EL (cell line): ENCODE measurements at regions not wholly inside any gene's neighbourhood (a gene's known extent, or its start where the extent isn't known, plus 50 kb on each side); places are given as distances from the start of the nearest gene placed in this dataset.
"Not testable (repeated sequence)": the region's sequence is repeated elsewhere in the genome, so short reads cannot be mapped to it uniquely, and the experiment has no call there.

Experiments
- DNase-seq: peaks from one replicate; pipeline ENCODE4 v3.0.0-alpha.2; 2016

GRCh38 chr10:21403256-21404015 is 122.0 kb downstream of the SKIDA1 start:
- DNase-seq, result no peak

- DNase-seq, result peak; percentile 75
Measured at GRCh38 chr10:21402606-21403083, 122.8 kb downstream of the SKIDA1 start.

DNA sequence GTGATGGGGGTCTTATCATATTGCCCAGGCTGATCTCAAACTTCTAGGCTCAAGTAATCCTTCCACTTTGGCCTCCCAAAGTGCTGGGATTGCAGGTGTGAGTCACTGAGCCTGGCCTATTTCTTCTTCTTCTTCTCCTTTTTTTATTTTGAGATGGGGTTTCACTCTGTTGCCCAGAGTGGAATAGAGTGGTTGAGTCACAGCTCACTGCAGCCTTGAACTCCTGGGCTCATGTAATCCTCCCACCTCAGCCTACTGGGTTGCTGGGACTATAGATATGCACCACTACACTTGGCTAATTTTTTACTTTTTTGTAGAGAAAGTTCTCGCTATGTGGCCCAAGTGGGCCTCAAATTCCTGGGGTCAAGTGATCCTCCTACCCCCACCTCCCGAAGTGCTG is 124.3 kb downstream of the SKIDA1 start:
- peak; percentile 42 for DNase-seq

DNA sequence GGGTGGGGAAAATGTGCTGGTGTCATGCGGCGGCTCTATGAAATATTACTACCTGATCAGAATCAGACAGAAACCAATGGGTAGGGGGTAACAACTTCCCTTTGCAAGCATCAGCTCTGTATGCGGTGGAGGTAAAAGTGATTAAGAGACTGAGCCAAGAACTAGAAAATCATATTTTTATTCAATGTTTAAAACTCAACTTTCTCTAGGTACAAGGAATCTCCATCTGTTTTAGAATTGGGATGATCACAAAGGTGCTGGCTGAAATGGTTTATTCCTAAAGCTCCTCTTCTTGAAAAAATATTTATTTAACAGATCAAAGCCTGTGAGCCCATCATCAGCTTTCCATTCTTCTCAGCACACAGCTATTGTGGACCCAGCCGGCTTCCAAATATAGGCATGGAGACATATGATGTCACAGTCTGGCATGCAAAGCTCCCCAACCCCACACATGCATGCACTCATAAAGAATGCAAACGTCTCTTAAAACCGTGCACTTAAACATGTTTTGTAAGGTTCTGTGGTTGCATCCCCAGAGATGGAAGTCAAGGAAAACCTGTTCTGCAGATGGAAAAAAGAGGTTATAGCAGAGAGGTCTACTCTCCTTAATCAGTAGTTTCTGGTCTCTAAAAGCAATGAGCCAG is 126.0 kb downstream of the SKIDA1 start:
- peak; percentile 96 for DNase-seq

GRCh38 chr10:21398563-21399231 is 126.8 kb downstream of the SKIDA1 start:
- DNase-seq, result peak; percentile 83

DNA sequence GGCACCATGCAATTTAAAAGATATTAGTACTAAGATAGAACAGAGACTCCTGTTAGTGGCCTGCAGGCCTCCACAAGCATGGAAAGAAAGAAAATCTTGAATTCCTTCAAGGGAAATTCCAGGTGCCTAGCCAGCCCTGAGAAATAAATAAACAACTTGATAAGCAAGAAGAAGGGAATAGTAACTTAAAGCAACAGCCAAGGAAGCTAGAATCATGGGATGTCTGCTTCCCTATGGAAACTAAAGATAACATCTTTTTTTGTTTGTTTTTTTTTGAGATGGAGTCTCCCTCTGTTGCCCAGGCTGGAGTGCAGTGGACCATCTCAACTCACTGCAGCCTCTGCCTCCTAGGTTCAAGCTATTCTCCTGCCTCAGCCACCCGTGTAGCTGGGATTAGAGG is 128.6 kb downstream of the SKIDA1 start:
- no peak for DNase-seq

GRCh38 chr10:21393931-21394330 is 131.6 kb downstream of the SKIDA1 start:
- DNase-seq, result no peak

DNA sequence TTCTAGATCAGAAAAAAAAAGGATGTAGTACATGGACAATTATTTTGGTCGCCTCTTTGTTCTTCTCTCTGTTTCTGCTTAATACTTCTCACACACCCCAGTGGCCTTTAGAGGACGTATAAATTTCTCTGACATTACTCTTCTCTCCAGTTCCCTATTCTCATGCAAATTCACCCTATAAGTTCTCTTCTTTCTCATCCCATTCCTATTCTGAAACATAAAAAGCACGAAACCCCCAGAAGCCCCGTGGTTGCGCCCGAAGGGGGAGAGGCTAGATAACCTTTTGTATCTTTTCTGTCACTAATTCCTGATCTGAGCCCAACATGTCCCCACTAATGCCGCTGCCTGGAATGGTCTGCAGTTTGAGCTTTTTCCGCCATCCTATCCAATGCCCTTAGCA is 136.9 kb downstream of the SKIDA1 start:
- DNase-seq, result no peak

DNA sequence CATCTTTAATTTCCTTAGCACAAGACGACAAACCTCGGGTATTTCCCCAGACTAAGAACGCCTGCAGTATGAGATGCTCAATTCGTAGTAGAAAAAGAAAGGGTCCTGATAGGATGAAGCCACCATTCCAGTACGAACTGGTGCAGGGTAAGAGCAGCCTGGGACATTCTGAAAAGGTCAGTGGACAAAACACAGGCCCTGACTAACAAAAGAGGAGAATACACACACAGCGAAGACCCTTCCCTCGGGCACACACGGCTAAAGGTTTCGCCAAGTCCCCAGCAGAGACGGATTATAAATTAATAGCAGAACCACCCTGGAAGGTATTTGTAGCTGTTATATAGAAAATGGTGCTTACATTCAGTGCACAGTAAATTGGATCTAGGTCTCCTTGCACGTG is 137.6 kb downstream of the SKIDA1 start:
- no peak for DNase-seq

DNA sequence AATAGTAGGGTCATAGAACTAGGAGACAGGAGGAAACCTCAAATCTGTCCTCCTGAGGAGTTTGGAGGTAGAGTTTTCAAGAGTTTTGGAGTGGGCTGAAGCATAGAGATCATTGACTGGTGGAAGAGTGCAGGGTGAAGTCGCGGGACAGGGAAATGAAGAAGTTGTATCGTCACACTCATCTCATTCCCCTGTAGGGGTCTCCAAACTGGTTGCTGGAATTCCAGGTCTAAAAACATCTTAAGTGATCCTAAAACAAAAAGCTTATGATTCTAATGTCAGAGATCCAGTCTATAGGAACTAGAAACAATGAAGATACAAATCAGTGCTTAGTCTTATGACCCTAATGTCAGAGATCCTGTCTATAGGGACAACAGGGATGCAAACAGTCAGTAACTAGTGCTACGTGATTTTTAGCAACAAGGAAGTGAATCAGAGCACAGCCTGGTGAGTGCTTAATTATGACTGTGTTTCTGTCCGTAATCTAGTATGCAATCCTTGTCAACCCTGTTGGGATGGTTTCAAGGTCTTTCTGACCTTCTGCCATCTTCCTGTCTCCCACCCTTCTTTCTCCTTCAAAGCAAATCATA is 139.4 kb downstream of the SKIDA1 start:
- no peak for DNase-seq

DNA sequence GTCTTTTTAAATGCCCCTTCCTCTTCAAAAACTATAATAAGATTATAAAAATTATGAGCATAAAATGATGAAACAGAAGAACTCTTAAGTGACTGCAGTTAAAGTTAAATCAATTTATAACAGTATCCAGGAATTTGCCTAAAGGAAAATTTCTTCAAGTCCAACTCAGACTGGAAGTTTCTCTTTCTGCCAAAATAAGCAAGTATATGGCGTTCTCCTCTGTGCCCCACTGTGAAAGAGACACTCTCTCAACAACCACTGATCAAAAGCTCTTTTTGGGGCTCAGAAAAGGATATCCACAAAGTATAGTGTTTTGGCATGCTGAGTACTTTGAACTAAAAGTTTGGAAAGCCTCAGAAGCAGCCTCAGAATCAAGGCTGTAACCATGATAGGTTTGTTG is 139.9 kb downstream of the SKIDA1 start:
- DNase-seq, result no peak

DNA sequence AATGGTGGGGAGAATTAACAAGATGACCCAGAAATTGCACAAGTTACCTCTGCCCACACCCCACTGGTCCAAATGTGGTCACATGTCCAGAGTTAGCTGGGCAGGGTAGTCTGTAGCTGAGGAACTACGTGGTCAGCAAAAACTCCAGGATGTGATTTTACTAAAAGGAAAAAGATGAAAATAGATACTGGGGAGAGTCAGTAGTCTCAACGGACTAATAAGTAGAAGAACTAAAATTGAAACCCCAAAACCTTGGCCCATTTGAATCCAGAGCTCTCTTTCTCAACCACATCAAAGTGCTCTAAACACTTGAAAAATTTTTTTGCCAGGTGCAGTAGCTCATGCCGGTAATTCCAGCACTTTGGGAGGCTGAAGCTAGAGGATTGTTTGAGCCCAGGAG is 146.3 kb downstream of the SKIDA1 start:
- DNase-seq, result no peak

GRCh38 chr10:21375274-21375673 is 150.2 kb downstream of the SKIDA1 start:
- not testable (repeated sequence) for DNase-seq

- DNase-seq, result peak; percentile 16
Measured at GRCh38 chr10:21373881-21374280, 151.6 kb downstream of the SKIDA1 start.

DNA sequence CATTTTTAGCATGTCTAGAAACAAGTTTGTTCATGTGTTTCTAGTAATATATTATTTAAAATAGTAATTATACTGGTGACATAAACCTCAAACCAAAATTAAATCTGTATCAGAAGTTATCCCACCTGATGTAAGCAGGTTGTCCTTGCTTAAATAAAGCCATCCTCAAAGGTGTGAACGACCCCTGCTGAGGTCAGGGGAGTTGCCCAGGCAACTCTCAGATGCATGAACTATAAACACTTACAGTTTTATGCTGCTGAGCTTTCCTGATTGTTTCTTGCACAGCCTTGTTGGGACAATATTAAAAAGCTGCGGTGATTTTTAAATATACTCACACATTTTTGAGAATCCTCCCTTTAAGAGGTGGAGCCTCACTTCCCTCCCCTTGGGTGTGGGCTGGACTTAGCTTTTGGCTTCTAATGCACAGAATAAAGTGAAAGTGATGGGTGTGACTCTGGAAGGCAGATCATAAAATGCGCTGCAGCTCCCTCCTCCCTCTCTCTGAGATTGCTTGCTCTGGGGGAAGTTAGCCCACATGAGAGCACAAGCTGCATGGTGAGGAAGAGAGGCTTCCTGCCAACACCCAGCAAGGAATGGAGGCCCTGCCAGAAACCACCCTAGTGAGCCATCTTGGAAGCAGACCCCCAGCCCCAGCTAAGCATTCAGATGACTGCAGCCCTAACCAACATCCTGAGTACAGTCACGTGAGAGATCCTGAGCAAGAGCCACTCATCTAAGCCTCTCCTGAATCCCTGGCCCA is 152.7 kb downstream of the SKIDA1 start:
- DNase-seq, result peak; percentile 95

DNA sequence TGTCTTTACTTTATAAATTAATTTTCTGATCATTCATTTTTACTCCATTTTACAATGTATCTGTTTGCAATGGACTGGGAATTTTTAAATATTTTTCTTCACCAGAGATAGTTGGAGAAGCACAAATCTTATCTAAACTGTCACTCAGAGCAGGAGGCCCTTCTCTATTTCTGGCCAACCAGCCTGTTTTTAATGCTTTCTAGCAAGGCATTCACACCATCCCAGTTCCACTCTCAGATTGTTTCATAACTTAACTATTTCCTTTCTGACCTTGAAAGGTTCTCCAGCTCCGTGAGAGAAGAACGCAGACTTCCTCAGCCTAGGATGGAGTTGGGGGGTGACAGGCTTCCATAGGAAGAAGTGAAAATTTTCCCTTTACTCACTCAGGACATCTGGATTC is 155.8 kb downstream of the SKIDA1 start:
- peak; percentile 52 for DNase-seq

DNA sequence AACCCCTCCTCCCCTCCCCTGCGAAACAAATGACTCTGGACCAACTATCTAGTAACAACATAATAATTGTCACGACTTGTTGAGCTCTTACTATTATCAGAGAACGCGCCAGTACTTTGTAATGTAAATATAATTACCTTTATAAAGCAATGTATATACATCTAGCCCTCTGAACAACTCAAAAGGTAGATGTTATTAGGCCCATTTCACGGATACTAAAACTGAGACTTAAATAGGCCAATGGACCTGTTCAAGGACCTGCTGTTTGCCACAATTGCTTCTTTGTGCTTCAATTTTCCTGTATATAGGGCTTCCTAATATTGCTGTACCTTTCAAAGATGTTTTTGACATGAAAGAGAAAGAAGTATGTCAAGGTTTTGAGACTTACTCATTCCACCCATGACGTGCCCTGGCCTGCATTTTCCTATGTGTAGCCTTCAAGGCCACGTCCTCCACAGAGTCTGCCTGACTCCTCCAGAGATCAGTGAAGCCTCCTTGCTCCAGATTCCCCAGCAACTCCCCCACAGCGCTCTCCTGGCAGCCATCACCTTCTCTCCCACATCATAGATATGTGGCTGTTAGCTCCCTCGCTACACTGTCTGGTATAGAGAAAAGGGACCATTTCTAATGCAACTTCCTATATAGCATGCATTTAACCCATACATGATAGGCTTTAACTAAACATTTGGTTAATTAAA is 156.6 kb downstream of the SKIDA1 start:
- no peak for DNase-seq

DNA sequence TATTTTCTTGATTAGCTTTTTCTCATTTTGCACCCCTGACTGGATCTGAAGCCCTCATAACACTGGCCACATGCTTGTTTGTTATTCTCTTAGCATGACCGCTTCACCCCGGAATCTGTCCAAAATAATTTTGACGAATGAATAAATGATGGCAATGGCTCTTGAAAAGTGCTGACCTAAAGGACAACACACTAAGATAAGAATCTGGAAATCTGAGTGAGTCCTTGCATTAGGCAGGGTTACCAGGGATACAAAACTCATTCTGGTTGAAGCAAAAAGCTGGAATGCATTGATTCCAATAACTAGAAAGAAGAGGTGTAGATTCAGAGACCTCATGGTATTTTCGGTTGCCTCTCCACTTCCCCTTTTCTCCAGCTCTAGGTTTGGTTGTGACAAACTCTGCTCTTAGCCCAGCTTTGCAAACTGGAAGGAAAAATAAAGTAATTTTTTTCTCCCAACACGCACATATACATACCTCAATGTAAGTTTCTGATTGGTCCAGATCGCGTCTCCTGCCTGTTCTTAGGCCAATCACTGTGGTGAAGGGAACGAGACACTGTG is 157.4 kb downstream of the SKIDA1 start:
- no peak for DNase-seq

DNA sequence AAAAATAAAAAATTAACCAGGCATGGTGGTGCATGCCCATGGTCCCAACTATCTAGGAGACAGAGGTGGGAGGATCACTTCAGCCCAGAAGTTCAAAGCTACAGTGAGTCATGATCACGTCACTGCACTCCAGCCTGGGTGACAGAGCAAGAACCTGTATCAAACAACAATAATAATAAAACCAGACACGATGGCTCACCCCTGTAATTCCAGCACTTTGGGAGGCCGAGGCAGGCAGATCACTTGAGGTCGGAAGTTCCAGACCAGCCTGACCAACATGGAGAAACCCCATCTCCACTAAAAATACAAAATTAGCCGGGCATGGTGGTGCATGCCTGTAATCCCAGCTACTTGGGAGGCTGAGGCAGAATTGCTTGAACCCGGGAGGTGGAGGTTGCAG is 159.4 kb downstream of the SKIDA1 start:
- peak; percentile 88 for DNase-seq

- DNase-seq, result peak; percentile 97
Measured at GRCh38 chr10:21364196-21365114, 161.0 kb downstream of the SKIDA1 start.

- no peak for DNase-seq
Measured at GRCh38 chr10:21363731-21364104, 161.8 kb downstream of the SKIDA1 start.
